Ureter (tissue), 1 donor: ENCODE measurements at regions not wholly inside any gene's neighbourhood (a gene's known extent, or its start where the extent isn't known, plus 50 kb on each side); places are given as distances from the start of the nearest gene placed in this dataset.

Experiments
- DNase-seq: peaks from one replicate; pipeline ENCODE4 v3.0.0-alpha.2; 2020; ENCODE audit warnings: low spot score
- donor health status: DM: yes; HTN: yes; CAD: no.

- DNase-seq: no peak
Measured at GRCh38 chr11:27193434-27194225, 153.0 kb downstream of the BBOX1 start.

GRCh38 chr11:27192184-27192583, 151.6 kb downstream of the BBOX1 start:
- no peak for DNase-seq

- DNase-seq: no peak
Measured at GRCh38 chr11:27191639-27192038, 151.0 kb downstream of the BBOX1 start.

DNA sequence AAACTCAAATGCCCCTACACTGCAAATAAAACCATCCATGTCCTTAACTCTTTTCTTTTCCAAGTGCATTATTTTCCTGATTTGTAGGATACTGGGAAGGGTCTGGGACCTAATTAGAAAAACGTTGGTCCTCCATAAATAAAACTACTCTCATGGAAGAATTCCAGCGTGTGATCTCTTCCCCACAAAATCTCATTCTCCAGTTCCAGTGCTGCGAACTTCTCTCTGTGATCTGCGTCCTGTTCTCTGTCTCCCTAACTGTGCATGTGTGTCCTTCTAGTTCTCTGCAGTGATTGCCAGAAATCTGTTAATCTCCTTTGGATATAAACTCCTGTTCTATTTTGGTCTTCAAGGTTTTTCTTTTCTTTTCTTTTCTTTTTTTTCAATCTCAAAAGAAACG, 148.1 kb downstream of the BBOX1 start:
- DNase-seq: no peak

GRCh38 chr11:27187848-27188621, 147.4 kb downstream of the BBOX1 start:
- no peak for DNase-seq

DNA sequence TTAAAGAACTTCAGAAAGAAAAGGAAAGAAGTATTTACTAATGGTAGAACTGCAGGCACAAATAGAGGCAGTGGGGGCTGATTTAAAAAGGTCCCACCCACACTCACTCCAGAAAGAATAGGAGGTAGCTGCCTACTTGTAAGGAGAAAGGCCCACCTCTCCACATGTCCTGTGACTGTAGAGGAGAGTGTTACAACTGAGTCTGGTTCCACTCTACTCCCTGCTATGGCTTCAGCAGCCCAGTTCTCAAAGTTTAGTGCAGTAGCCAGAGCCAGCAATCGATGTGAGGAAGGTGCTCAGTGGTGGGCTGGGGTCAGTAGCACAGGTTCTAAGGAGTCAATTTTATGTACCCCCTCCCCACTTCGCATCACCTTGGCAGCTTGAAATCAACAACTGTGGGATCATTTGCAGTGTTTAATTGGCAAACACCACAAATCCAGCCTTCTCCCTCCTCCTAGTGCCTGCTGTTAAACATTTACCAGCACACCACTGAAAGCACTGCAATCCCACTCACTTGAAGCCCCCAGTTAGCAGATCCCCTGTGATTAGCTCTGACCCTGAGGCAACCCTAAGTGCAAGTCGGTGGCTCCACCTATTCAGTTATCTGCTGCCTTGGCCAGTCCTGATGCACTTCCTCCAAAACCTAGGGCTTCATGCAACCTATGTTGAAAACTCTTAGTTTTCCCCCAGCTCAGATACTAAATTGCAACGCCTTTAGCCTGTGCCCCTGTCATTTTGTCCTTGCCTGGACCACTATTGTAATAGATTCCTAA, 146.6 kb downstream of the BBOX1 start:
- no peak for DNase-seq

DNA sequence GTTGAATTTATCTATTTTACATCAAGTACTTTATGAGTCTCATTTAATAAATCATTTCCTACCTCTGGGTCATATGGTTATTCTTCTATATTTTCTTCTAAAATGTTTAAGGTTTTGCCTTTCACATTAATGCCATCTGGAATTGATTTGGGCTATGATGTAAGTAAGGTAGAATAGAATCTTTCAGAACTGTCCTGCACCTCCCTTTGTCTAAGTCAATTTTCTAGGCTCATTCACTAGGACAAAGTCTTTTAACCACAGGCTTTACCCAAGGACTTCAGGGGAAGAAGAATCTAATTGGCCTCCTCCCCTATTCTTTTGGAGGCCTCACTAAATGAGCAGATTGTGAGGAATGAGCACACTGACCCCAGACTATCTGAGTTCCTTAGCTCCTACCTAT, 146.0 kb downstream of the BBOX1 start:
- DNase-seq: no peak

DNA sequence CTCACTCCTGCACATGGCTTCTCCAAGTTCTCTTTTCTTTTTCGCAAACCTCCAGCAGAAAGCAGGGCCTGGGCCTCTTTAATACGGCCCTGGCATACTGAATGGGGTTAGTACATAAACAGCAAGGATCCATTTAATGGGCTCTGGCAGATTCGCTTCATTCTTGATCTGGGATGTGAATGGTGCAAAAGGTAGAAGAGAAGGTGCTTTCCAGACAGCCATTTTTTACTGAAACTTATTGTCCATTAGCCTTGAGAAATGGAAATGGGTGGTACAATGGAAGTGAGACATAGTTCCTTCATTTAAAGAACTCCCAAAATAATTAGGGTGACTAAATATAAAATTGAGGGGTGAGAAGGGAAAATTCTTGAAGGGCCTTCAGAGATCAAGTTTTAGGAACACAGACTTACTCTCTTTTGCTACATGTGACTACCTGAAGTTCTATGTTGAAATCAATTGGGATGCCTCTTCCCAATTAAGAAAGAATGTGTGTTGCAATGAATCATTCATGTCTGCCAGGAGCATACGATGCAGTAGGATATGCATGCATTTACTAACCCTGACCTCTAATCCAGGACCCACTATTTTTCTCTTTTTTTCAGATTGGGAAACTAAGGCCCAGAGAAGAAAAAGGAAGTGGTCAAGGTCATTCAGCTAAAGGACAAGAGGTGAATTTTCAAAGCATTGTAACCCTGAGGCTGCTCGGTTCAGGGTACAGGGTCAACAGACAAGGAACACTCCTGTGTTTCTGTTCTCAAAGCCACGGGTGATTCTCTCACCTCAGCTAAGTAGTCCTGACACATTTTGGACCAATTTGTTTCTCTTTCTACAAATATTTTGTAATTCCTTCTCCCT, 144.1 kb downstream of the BBOX1 start:
- DNase-seq: no peak

- peak; percentile 53 for DNase-seq
Measured at GRCh38 chr11:27183672-27184457, 143.2 kb downstream of the BBOX1 start.

GRCh38 chr11:27179334-27179733, 138.7 kb downstream of the BBOX1 start:
- no peak for DNase-seq

DNA sequence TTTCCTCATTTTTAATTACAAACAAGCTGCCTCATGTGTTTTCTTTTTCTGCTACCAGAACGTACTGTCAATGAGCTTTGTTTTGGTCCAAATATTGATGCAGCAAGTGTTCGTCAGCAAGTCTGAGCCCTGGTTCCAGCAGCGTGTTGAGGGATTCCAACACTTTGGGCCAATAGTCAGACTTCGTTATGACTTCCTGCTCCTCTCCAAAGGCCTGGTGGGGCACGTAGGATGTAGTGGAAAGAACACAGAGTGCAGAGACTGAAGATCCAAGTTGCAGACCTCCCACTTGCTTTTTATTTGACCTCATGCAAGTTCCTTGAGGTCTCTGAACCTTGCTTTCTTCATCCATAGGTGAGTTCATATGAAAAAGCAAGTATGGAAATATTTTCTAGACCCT, 138.2 kb downstream of the BBOX1 start:
- DNase-seq: no peak
